Activated CD4-positive, alpha-beta T cell treated with anti-CD3 and anti-CD28 coated beads, Interleukin-10, Interleukin-2, amounts not matched to agents 100 ng/mL and 50 ng/mL, durations not matched to agents 16 hours and 8 hours (primary cell): ENCODE measurements at regions not wholly inside any gene's neighbourhood (a gene's known extent, or its start where the extent isn't known, plus 50 kb on each side); places are given as distances from the start of the nearest gene placed in this dataset.
"Not testable (repeated sequence)": the region's sequence is repeated elsewhere in the genome, so short reads cannot be mapped to it uniquely, and the experiment has no call there.

Experiments used
- DNase-seq: peaks from one replicate; pipeline ENCODE4 v3.0.0-alpha.2; 2020

DNA sequence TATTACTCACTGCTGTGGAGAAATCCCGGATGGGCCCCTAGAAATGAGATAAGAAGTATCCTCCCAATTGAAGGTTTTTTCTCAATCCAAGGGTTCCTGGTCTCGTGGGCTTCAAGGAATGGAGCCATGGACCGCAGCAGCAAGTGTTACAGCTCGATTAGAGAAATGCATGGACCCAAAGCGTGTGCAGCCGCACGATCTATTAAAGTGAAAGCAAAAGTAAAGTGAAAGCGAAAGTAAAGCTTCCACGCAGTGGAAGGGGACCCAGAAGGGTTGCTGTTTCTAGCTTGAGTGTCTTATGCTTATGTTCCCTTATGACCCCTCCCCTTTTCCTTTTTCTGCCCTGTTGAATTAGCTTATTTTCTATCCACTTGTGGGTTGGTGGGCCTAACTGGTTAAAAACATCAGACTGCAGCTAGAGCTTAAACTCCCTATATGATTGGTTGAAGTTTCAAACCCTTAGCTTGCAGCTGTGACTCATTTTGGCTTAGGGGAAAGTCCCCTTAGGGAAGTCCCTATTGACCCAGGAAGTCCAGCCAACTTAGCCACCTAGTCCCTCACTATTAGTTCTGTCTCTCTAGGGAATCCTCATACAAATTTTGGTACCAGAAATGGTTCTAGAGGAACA, 1111.8 kb downstream of the TAF11L14 start:
- peak; percentile 85 for DNase-seq

DNA sequence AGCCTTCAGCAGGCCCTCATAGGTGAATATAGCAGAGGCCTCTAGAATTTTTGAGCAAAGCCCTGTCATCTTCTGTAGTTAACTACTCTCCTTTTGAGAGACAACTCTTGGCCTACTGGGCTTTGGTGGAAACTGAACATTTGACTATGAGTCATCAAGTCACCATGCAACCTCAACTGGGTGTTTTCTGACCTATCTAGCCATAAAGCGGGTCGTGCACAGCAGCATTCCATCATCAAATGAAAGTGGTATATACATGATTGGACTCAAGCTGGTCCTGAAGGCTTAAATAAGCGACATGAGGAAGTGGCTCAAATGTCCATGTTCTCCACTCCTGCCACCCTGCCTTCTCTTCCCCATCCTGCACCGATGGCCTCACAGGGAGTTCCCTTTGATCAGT, 1115.5 kb downstream of the TAF11L14 start:
- DNase-seq = peak; percentile 79

DNA sequence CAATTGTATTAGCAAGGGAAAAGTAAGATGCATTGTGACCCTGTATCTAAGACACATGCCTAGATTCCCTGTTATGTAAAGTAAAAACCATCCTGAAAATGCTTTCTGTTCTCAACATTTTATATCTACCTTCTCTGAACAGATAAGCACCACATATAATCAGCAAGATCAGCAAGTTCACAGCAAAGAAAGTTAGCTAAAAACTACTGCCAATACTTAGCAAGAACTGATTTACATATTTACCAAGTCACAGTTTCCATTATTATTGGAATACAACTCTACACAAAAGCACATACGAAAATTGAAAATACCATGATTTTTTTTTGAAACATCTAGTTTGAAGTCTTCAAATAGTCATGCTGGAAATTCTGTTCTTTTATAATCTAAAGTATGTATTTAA, 1118.1 kb downstream of the TAF11L14 start:
- DNase-seq = no peak

DNA sequence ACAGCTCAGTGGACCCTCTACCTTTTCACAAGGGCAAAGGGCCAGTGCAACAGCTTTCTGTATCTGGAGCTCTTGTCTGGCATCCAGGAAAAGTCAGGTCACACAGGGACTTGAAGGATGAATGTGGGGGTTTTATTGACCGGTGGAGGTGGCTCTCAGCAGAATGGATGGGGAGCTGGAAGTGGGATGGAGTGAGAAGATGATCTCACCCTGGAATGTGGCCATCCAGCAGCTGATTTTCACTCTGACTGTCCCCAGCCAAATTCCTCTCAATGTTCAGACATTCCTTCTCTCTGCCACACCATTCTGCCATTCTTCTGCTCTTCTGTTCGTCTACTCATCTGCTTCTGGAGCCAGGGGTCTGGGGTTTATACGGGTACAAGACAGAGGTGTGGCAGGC, 1119.9 kb downstream of the TAF11L14 start:
- DNase-seq = no peak

DNA sequence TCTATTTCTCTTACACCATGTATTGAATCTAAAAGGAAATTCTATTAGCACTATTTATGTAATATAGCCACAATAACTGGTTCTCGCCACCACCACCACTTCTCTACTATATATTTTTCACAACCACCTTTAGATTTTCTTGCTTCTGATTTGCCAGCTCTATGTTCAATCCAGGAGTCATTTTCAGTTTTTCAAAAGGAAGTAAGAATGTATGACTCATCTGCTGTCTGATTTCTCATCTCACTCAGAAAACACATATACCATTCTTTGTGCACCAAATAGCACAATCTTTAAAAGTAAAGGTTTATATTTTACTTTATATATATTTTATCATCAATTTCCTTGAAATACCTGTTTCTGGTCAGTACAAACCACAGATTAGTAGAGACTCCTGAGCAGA, 1127.5 kb downstream of the TAF11L14 start:
- peak; percentile 37 for DNase-seq

DNA sequence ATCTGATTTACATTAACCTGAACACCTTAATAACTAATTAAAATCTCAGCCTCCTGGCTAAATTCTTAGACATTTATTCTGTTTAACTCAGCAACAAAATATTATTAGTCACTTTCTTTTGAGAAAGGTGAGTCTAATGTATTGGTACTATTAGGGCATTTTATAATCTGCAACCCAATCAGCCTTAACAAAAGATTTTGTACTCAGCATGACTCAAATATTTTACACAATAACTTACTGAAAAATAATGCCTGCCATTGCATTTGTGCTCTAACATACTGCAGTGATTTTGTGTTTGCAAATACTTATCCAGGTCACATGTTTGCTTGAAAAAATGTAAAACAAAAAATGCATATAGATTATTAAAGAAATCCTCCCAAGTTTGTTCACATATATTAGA, 1129.9 kb downstream of the TAF11L14 start:
- DNase-seq = no peak

DNA sequence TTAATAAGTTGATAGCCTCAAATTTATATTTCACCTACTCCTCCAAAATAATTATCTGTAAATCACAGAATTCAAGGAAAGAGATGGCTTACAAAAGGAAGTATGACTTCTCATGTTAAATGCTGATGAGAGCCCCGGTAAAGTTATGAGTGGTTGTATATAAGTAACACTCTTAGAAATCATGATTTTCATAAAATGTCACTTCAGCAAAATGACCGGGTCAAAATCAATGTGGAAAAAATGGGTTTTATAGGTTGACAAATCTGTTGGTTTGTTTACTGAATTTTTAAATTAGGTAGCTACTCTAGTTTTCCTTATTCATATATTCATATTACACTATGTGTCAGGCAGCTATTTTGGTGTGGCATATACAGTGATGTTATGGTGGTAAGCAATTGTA, 1131.0 kb downstream of the TAF11L14 start:
- no peak for DNase-seq

DNA sequence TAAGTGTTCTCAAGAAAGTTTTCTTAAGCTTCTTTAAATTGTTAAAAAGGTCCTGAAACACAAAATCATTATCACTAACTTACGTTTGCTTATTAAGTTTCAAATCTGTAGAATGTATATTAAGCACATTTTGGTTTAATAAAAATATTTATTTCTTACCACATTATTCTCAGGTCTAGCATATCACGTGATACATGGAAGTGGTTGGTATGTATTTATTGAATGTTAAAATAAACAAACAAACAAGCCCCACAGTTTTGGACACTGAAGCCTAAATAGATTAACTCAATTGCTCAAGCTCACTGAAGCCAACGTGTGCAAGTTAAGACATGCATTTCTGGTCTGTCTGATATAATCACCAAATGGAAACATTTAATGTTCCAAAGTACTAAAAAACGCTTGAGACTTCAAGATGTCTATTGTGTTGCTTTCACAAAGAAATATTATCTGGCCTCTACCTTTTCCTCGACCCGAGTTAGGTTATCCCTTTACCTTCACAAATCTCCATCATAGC, 1136.9 kb downstream of the TAF11L14 start:
- DNase-seq = no peak

DNA sequence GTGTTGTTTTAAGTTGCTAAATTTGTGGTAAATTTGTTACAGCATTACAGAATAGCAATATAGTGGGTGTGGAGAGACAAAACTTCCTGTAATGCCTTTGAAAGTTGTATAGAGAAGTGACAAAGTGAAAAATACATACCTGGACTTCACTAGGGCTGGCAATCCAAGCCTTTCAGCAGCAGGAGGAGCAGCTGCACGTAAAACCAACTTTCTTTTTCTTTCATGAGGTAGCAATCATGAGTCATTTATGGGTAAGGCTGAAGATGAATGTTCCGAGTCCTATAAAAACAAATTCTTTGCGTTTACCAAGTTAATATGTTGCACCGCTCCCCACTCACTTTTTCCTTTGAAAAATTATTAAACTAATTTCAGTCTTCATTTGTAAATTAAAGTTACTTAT, 1138.2 kb downstream of the TAF11L14 start:
- DNase-seq = peak; percentile 25

DNA sequence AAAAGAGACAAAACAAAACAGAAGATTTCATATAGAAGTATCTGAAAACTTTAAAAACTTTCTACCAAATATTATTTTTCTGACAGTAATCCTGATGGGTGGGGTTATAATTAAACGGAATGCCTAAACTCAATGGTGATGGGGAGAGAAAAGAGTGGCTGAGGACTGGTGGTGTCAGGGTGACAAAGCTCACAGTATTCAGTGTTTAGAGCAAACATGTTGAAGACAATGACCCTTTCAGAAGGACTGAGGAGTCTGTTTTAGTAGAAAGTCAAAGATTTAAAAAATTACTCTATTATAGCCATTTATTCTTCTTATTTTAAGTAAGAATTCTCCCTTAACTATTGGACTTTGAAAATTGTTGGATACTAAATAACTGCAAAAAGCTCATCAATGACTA, 1144.0 kb downstream of the TAF11L14 start:
- DNase-seq = no peak

DNA sequence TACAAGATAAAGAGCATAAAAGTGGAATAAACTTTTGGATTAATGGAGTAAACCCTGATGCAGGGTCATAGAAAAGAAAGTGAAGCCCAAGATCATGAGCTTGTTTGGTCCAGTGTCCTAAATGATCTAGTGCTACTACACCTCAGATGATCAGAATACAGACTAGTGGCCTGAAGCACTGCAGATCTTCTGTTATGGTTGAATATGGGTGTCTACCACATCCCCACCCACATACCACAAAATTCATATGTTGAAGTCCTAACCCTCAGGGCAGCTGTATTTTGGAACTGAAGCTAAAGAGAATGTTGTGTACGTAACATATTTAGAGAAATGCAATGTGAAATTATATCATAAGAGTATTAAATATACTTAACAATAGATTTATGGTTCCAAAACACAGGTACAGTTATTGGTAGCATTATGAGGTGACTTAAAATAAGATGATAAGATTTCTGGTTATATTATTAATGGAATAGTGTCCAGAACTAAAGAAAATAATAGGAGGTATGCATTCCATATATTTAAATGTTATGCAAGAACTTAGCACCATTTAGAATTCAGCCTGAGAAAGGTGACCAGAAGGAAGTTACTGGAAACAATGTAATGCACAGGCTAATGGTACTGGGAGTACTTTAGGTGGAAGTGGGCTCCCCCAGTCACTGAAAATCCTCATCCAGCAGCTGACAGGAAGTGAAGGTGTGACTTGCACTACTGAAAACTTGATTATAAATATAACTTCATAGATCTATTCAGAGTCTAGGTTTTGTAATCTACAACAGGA, 1155.1 kb downstream of the TAF11L14 start:
- DNase-seq = no peak

DNA sequence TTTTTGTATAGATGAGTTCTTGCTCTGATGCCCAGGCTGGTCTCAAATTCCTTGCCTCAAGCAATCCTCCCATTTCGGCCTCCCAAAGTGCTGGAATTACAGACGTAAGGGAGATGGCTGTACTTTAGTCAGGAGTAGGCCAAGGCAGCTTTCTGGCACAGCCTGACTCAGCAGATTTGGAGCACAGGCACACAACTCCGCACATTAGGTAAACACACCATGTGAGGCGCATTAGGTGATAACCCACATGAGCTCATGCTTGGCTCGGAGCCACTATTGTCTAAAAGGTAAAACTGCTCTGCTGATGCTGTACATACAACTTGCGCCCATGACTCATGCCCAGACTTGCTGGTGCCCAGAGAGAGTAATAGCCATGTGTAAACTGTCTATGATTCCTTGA, 1157.9 kb downstream of the TAF11L14 start:
- no peak for DNase-seq

DNA sequence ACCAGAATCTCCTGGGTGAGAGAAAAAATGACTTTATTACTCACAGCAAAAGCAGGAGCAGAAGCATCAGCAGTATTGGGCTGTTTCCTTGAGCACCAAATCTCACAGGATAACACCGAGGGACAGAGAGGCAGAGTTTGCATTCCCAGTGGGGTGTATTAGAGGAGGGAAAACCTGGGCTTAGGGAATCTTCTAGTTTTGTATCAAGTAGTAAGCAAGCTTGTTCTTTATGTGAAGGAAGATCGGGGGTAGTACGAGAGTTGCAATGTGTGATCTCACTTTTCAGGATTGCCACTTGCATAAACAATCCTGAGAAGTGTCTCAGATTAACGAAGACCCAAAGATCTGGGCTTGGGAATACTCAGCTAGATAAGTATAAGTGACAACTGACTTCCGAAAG, 1163.0 kb downstream of the TAF11L14 start:
- DNase-seq = no peak

DNA sequence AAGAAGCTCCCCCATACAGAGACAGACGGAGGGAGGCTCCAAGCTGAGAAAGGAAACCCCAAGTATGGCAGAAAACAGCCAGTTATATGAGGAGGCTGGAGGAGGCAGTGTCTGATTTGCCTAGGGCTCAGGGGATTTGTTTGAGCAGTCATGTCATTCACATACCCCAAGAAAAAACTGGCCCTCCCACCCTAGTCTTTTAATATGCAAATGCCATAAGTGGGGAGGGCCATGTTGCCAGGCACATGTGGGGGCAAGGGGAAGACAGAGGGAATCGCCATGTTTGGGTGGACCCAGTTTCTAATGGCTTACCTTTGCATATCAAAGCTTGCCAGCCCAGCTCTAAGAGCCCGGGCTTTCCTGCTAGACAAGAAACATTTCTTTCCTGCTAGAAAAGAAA, 1163.8 kb downstream of the TAF11L14 start:
- DNase-seq = no peak

DNA sequence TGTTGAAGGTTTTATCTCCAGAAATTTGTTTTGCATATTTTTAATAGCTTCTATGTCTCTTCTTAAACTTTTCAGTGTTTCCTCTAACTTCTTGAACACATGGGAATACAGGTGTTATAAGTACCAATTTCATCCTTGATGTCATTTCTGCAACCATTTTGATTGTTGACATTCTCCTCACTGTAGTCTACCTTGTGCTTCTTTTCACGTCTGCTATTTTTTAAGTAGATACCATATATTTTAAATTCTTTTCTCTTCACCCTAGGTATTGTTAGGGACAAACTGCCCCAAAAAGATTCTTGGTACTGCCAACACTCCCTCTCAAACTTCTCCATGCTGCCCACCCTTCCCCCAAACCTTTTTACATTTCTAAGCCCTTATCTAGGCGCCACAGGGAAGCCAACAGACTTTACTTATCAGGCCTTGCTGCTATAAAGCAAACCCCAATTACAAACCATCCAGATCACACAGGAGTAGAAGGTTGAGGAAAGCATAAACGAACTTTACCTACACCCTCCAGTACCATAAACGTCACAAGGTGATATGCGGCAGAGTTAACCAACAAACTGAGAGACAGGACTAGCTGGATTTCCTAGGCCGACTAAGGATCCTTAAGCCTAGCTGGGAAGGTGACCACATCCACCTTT, 1165.3 kb downstream of the TAF11L14 start:
- DNase-seq = no peak

DNA sequence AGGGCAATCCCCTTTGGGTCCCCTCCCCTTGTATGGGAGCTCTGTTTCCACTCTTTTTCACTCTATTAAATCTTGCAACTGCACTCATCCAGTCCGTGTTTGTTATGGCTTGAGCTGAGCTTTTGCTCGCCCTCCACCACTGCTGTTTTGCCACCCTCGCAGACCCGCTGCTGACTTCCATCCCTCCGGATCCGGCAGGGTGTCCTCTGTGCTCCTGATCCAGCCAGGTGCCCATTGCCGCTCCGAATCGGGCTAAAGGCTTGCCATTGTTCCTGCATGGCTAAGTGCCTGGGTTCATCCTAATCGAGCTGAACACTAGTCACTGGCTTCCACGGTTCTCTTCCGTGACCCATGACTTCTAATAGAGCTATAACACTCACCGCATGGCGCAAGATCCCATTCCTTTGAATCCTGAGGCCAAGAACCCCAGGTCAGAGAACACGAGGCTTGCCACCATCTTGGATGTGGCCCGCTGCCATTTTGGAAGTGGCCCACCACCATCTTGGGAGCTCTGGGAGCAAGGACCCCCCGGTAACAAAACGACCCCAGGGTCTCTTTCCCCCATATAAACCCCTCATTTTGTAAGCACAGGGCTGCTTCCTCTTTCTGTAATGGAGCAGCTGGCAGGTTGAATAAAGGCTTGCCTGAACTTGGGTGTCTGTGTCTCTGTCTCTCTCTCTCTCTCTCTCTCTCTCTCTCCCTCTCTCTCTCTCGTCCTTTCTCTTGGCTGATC, 1166.2 kb downstream of the TAF11L14 start:
- no peak for DNase-seq

DNA sequence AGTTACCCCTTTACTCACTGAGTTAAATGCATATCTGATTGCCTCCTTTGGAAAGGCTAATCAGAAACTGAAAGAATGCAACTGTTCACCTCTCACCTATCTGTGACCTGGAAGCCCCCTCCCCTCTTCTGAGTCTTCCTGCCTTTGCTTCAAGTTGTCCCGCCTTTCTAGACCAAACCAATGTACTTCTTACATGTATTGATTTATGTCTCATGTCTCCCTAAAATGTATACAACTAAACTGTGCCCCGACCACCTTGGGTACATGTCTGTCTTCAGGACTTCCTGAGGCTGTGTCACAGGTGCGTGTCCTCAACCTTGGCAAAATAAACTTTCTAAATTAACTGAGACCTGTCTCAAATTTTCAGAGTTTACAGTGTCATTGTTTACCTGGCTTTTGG, 1167.2 kb downstream of the TAF11L14 start:
- DNase-seq = not testable (repeated sequence)

DNA sequence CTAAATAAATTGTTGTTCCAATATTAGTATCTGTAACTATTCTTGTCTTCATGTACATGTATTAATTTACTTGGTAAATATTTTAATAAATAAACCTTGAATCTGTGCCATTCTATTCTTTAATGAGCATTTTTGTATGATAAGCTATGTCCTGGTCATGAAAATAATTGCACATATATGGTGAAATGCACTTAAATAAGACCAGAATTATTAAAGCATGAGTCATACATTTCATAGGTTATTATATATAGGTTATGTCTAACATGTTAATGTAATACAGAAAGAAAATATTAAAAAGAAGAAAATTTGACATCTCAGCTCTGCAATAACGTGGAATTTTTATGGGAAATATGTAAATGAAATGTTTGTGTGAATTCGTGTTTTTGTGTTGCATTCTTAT, 1168.1 kb downstream of the TAF11L14 start:
- no peak for DNase-seq

DNA sequence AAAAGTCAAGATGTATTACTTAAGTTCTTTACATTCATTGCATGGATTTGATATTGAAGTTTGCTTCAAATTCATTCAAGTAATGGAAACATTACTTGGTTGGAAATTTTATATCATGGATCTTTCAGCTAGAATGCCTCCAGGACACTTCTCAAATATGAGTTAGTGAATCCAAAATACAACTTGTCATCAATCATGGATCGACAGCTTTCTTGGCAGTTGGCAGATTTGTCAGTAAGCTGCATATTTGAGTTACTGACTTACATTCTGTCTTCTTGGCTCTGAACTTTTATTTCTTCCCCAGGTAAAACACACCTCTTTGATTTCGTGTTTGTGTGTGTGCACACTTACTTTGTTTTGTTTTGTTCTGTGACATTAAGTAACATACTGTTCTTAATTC, 1171.1 kb downstream of the TAF11L14 start:
- DNase-seq = no peak

DNA sequence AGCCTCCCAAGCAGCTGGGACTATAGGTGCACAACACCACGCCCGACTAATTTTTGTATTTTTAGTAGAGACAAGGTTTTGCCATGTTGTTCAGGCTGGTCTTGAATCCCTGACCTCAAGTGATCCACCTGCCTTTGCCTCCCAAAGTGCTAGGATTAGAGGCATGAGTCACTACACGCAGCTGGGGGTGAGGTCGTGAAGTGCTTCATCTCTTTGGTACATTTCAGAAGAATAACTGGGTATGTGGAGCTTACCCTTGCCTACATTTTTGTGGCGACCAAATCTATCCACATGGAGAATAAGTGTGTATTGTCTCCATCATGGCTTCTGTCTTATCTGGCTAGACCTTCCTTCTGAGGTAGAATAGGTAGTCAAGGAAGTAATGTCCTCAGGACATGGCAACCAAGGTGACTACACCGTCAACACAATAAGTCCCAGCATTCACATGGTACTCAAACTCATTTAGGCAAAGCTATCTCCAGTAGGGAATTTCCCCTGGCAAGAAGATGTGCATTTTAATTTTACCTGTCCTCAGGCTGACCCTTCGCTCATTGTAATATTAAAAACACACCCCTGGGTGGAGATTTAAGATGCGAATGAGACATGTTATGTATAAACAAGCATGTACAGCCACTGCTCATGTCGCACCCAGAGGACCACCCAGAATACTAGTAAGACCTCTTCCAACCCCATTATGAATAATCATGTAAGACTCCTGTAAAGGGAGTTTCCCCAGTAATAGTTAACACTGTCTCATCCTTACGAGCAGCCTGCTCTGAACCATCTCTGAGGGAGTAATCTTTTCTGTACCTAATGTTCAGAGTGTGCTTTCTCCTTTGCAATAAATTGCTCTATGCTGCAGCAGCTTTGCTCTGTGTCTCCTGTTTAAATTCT, 1173.2 kb downstream of the TAF11L14 start:
- no peak for DNase-seq

DNA sequence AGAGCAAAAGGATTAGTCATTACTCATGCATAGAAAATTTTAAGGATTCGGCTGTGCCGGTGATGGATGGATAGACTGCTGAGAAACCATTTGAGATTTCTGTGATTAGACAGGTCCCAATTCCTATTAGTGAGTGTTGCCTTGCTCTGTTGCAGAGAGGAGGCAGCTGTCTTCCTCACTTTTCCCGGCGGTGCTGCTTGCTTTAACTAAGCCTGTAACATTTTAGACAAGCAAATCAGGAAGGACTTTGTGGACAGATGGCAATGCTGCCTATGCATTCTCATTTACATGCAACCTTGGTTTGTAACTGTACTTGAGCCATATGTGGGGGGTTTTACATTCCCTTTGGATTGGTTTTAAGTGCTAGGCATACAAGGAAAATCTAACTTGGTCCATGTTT, 1176.3 kb downstream of the CDH18 start:
- no peak for DNase-seq

DNA sequence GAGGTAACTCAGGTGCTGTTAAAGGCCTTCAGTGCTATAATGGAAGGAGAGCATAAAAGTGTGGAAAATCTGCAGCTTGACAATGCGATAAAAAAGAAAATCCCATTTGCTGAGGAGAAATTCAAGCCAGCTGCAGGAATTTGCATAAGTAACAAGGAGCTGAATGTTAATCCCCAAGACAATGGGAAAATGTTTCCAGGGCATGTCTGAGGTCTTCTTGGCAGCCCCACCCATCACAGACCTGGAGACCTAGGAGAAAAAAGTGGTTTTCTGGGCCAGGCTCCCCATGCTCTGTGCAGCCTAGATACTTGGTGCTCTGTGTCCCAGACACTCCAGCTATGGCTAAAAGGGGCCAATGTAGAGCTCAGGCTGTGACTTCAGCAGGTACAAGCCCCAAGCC, 1159.6 kb downstream of the CDH18 start:
- DNase-seq = no peak
